Stimulated activated CD8-positive, alpha-beta memory T cell treated with anti-CD3 and anti-CD28 coated beads, Interleukin-2, amount 100 ng/mL, for 48 hours (primary cell): ENCODE measurements at regions not wholly inside any gene's neighbourhood (a gene's known extent, or its start where the extent isn't known, plus 50 kb on each side); places are given as distances from the start of the nearest gene placed in this dataset.
"Not testable (repeated sequence)": the region's sequence is repeated elsewhere in the genome, so short reads cannot be mapped to it uniquely, and the experiment has no call there.

Experiments used
- DNase-seq, 2 donors: peaks; one replicate each; pipeline ENCODE4 v3.0.0-alpha.2; 2020; ENCODE audit warnings: low read depth in 2 of 2

DNA sequence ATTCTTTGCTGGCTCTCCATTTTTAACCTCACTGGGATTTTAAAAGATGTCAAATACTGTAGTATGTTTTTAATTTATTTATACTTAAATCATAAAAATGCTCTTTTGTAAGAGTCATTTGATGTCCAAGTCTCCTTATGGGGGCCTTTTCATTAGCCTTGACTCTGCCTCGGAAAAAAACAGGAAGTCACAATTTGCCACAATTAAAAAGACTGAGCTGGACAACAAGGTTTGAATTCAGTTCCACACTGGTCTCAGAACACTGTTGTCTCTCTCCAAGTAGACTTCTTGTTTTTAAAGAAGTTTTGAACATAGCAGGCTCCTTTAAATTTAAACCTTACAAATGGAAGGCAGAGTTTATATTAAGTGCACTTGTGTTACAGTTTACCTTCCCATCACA is 444.2 kb downstream of the ACTL7B start:
- DNase-seq: no peak

DNA sequence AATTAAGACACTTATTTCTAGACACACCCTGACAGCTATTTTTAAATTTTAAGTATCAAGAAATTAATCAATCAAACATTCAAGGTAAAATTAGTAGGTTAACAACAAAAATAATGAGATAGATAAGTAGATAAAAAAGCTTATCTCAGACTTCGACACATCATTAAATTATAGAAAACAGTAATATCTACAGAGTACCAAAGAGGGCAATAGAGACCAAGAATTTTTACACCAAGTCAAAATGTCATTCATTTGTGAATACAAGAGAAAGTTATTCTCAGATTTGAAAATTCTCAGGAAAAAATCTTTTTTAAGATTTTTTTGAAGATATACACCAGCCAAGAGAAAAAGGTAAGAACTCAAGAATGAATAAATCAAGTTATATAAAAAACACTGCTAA is 445.6 kb downstream of the ACTL7B start:
- DNase-seq: no peak

DNA sequence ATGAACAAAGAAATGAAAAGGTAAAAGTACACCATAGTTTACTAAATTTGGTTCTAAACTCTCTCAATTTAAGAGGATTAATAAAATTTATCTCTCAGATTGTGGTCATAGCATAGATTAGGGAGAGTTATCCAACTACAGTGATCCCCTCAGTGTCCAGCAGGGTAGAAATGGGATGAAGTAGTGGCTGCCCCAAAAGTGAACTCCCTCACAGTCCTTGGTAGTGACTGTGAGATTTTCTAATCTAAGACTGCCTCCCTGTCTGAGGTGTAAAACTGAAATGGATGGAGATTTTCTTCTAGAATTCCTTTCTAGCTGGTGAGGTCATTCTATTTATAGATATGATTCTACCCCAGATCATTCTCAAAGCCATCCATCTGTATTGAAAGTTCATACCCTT is 455.5 kb downstream of the ACTL7B start:
- DNase-seq: no peak

DNA sequence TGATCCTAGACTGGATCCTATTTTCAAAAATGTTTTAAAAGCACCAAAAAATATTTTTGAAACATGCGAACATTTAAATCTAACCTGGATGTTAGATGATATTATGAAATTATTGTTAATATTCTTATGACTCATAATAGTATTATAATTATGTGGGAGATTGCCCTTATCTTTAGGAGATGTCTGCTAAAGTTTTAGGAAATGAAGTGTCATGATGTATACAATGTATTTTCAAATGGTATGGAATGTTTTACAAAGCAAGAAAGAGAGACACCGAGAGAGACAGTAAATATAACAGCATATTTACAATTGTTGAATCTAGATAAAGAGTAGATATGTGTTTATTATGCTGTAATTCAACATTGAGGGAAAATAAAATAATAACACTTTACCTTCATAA is 455.9 kb downstream of the ACTL7B start:
- DNase-seq: no peak

DNA sequence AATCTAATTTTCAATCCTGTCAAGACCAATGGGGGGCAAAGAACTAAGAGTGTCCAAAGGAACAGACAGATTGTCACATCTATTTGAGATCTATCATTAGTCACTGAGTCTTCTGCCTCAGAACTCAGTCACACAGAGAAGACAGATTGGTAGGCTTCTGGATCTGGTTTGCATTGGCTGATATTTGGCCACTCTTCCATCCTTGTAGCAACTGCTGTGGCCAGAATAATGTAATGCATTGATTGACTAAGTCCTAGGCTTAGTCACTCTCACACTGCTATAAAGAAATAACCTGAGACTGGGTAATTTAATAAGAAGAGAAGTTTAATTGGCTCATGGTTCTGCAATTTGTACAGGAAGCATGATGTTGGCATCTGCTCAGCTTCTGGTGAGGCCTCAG is 458.5 kb downstream of the ACTL7B start:
- DNase-seq: no peak

DNA sequence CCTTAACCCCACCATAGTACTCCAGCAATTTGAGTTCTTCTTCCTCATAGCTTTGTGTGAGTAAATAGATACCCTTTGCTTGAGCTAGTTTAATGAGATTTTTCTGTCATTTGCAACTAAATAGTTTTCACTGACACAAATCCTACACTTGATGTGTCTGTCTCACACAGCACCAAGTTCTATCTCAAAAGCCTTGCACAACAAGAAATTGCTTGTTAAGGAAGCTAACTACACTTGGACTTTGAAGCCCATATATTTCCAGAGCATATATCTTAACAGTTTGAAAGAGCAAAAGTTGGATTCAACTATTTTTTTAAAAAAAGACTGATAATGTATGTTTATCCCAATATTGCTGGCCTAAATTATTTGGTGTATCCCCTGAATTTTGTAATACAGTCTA is 459.2 kb downstream of the ACTL7B start:
- DNase-seq: no peak

DNA sequence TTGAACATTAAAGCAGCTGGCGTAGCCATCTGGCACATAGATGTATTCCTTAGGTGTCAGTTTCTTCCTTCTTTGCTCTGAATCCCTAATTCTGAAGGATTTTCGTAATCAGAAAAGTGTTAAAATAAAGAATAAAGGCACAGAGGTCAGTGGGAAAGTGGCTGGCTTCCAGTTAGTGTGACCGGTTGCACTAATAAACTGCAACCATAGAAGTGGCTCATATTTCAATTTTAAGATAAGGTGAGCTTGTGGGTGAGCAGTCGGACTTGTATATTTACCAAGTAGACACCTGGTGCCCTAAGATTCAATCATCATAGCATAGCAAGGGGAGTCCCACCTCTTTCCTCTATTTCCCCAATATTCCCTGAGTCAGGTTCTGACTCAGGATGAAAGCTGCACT is 459.6 kb downstream of the ACTL7B start:
- DNase-seq: no peak

DNA sequence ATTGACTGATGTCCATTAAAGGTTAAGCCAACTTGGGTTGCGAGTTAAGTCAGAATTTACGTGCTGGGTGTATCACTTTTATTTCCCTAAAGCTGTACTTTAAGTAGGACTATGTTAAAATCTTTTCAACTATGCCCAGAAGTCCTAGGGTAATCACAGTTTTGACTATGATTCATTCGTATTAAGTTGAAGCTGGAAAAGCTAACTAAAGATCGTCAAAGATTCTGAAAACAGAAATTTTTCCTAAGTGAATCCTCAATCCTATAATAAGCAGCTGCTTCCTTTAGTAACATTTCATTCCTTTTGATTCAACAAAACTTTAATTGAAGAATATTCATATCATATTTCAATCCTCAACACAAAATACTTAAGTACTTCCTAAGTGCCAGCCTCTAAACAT is 460.4 kb downstream of the ACTL7B start:
- DNase-seq: no peak

DNA sequence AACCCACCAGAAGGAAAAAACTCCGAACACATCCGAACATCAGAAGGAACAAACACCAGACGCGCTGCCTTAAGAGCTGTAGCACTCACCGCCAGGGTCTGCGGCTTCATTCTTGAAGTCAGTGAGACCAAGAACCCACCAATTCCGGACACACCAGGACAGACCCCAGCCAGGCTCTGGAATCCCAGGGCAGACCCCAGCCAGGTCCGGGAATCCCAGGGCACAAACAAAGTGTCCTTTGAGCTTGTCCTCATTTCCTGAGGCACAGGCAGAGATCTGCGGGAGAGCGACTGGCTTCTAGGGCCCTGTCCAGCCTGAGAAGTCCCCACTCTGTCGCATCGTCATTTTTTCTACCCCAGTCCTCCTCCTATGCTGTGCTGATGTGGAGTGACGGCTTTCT is 461.1 kb downstream of the ACTL7B start:
- DNase-seq: no peak

DNA sequence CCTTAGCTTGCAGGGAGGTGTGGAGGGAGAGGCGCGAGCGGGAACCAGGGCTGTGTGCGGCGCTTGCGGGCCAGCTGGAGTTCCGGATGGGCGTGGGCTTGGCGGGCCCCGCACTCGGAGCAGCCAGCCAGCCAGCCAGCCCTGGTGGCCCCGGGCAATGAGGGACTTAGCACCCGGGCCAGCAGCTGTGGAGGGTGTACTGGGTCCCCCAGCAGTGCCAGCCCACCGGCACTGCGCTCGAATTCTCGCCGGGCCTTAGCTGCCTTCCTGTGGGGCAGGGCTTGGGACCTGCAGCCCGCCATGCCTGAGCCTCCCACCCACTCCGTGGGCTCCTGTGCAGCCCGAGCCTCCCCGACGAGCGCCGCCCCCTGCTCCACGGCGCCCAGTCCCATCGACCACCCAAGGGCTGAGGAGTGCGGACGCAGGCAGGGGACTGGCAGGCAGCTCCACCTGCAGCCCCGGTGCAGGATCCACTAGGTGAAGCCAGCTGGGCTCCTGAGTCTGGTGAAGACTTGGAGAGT is 462.2 kb downstream of the ACTL7B start:
- DNase-seq: not testable (repeated sequence)

DNA sequence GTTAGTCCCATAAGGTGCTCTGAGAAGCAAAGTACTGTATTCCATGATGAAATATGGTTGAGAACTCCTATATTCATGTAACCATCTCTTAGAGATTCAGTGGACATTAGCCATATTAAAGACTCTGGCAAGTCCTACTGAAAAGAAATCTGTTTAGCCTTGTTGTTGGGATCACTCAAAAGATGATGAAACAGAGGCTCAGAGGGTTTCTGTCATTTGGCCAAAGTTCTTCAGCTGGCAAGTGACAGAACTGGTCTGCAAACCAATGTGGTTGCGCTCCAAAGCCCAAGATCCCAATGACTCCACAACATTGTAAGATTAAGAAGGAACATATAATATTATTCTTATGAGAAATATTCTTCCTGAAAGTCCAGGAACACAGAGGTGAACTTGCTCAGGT is 462.9 kb downstream of the ACTL7B start:
- no peak for DNase-seq

DNA sequence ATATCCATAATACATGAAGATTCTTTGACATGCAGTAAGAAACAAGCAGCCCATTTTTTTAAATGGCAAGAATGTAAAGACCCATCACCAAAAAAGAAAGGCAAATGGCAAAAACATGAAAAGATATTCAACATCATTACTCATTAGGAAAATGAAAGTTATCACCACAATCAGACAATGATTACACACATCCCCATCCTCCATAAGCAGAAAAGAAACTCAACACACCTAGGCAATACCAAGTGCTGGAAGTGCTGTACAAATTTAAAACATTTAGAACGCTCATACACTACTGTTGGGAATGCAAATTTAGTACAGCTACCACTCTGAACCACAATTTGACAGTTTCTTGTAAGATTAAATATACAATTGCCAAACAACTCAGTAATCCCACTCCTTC is 466.7 kb downstream of the ACTL7B start:
- DNase-seq: no peak

DNA sequence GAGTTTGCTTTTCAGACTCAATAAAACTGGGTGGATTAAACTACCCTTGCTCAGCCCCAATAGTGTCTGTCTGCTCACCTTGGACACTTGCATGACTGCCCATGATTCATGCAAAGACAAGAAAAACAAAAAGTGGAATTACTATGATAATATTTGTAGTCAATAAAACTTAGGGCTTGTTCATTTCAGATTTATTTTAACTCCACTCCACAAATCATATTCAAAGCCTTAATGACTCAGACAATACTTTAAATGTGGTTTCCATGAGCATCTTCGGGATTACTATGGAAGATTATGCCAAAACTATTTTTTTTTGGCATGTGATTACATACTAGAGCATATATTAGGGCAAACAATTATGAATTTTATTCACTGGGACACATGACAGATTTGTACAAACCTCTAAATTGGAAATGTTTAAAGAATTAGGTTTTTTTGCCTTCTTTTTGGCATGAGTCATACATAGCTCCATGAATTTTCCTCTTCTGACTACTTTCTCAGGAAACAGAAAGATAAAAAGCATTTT is 468.9 kb downstream of the ACTL7B start:
- DNase-seq: no peak

DNA sequence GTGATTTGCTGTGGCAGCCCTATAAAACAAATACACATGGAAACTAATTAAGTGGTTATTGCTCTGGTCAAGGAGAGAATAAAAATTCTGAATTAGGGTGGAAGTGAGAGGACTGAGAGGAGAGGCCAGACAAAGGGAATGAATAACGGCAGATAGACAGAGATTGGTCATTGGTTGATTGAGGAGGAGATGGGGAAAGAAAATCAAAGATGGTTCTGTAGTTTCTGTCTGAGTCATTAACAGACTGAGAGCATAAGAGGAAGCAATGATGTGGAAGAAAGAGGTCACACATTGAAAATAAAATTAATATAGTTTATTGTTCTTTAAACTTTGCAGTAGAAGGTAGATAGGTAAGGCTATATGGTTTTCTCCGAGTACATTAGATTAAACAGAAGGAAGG is 469.8 kb downstream of the ACTL7B start:
- DNase-seq: no peak

DNA sequence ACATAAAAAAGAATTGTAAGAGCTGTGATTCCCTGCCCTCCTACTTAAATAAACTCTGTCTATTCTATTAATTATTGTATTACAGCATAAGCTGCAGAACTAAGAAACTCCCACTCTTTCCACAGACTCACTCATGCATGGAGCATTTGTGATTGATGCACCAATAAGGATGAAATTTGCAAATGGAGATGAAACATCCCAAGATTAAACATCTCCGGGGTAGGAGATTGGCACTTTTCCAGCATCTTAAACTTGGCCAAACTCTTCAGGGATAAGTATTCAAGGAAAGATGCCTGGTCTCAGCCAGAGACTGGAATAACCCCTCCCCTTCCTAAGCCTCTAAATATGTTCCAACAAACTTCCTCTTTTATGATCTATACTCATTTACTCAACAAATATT is 472.0 kb downstream of the ACTL7B start:
- no peak for DNase-seq

DNA sequence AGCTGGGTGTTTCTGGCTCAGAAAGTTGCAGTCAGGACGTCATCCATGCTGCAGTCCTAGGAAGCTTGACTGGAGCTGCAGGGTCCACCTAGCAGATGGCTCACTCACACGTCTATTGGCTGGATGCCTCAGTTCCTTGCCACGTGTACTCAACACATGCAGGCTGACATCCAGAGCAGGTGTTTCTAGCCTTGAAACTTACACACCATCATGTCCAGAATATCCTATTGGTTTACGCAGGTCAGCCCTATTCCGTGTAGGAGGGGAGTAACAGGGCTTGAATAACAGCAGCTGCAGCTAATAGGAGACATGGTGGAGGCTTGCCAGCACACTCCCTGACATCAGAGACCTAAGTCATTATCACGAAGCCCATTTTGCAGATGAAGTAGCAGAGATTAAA is 473.5 kb downstream of the ACTL7B start:
- DNase-seq: no peak

DNA sequence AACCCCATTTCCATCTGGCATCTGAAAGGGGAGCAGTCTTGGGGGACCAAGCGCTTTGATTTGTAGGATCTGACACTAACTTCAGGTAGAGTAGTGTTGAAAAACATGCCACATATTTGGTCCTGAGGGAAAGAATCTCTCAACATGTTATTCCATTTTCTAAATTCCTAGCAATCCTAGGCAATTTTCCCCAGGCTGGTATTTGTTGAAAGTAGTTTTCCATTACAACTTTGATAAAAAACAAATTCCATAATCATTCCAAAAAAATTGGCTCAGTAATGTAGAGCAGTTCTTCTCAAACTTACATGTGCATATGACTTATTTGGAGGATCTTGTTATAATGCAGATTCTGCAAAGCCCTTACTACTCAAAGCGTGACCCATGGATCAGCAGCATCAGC is 477.9 kb downstream of the ACTL7B start:
- DNase-seq: no peak

DNA sequence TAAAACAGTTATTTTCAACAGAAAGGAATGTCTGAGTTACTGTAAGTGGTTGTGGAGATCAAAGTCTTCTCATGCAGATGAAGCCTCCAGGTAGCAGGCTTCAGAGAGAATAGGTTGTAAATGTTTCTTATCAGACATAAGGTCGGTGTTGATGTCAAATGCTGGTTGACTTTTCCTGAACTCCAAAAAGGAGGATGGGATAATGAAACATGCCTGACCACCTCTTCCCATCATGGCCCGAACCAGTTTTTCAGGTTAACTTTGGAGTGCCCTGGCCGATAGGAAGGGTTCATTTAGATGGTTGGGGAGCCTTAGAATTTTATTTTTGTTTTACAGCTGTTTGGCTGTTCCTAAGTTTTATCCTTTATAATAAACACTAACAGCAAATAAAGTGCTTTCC is 478.4 kb downstream of the ACTL7B start:
- no peak for DNase-seq

DNA sequence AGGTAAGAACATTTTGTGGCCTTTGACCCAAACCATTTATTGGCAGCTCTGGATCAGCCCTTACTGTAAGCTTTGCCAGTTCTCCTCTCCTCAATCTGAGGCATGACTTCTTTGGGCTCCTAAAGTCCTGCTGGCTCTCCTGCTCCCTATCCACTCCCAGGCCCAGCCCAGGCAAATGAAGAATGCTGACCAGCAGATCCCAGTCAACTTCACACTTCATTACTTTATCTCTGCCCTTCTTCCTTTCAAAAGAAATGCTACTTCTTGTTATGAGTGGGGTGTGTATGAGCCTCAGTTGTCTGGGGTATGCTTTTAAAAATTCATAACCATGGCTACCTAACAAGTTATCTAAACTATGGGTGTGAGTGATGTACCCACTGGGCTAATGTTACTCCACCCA is 479.6 kb downstream of the ACTL7B start:
- no peak for DNase-seq

DNA sequence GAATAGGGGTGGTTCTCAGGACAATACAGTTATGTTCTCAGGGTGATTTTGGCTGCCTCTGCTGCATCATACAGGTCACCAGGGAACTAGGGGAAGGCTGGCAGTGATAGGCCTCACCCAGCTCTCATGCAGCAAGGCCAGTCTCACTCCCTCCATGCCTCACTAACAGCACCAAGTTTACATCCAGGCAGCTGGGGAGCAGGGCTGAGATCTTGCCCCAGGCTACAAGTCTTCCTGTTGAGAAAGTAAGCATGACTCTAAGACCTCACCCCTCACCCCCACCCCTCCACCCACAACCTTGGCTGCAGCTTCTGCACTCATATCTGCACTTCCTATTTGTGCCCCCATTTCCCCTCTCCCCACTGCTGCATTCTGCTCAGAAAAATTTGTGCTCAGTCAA is 481.2 kb downstream of the ACTL7B start:
- no peak for DNase-seq

DNA sequence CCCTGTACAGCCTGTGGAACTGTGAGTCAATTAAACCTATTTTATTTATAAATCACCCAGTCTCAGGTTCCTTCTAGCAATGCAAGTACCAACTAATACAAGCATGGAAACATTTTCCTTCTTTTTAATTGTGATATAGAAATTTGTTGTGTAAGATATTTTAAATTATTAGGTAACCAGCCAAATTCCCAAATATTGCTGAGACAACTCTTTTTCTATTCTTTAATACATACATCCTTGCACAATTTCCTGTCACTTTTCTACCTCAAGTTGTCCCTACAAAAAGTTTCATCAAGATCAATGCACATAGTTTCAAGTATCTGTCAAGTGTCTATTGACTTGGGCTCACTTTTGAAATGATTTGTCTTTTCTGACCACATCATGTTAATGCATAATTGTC is 488.6 kb downstream of the ACTL7B start:
- no peak for DNase-seq

DNA sequence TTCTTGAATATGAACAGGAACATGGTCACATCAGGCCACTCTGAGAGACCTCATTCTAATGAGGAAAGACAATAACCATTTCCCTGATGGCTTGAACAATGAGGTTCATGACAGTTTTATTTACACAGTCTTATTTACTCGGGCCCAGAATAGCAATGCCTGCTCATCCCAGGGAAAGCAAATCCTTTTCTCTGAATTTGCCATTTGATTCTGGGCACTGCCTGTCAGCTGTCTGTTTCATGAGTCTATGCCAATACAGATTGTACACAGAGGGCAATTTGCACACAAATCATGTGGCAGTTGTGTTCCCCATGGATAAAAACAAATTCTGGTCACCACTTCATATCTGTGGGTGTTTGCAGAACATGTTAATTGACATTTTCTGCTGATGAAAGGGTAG is 492.5 kb downstream of the ACTL7B start:
- no peak for DNase-seq

DNA sequence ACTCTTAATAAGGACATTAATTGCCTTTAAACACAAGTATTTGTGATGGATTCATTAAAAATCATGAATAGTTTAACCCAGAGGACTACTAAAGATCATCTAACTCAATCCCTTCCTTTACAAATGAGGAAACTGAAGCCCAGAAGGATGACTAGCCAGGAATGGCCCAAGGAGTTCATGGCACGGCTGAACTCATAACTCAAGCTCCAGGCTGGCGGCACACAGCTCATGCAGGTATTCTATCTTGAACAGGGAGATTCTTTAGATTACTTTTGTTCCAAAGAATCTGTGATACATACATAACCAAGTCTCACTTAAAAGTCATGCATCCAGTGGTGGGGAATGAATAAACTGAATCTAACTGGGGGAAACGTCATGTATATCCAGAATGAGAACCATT is 495.5 kb downstream of the ACTL7B start:
- no peak for DNase-seq

DNA sequence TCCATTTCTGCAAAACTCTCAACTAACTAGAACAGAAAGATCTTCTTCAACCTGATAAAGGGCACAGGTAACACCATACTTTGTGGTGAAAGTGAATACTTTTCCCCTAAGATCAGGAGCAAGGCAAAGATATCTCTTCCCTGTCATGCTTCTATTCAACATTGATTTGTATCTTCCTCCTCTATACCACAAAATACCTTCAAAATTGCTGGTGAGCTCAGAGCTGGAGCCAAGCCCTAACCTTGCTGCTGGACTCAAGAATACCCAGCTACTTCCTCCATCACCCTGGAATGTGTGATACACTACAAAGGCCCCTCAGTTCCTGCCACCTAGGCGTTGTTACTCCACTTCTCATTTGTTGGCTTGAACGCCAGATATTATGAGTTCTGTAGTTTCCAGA is 499.0 kb downstream of the ACTL7B start:
- DNase-seq: no peak

DNA sequence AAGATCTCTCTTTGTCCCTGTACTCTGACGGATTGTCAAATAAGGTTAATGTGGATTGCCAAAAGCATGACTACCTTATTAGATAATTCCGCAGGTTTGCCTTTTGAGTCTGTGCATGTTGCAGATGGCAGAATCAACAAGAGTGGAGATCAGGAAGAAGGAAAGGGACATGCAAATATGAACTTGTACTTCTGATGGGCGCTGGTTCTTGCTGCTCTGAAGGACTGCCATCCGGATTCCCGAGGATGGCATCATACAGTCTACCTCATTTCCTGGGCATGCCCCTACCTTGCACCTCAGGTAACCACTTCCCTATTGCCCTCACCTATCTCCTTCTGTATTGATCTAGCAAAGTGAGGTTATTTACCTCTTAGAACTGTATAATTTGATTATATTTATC is 504.2 kb downstream of the ACTL7B start:
- no peak for DNase-seq
